Loucy (cell line): ENCODE measurements at regions not wholly inside any gene's neighbourhood (a gene's known extent, or its start where the extent isn't known, plus 50 kb on each side); places are given as distances from the start of the nearest gene placed in this dataset.

Source experiments
- H2AFZ ChIP-seq: fragments of 200-600 bp; sonication (generic); 2 replicates; pipeline ENCODE4 v1.6.0; 2016; ENCODE audit warnings: antibody characterized with exemption, mild to moderate bottlenecking, low read length, moderate library complexity
- H3F3A ChIP-seq: fragments of 200-600 bp; 2 replicates; pipeline ENCODE4 v1.6.0; 2016; ENCODE audit warnings: antibody characterized with exemption, low read depth, mild to moderate bottlenecking
- H3K27me3 ChIP-seq: fragments of 200-600 bp; sonication (generic); 2 replicates; pipeline ENCODE4 v1.6.1; 2014; ENCODE audit warnings: low read length, mild to moderate bottlenecking; ENCODE audit not compliant: insufficient read depth, poor library complexity, severe bottlenecking
- H3K36me3 ChIP-seq: fragments of 200-600 bp; sonication (generic); 2 replicates; pipeline ENCODE4 v1.6.1; 2016; ENCODE audit warnings: low read length; ENCODE audit not compliant: insufficient read depth
- H3K4me1 ChIP-seq: fragments of 200-600 bp; sonication (generic); 2 replicates; pipeline ENCODE4 v1.5.1; 2014; ENCODE audit warnings: low read length, mild to moderate bottlenecking; ENCODE audit not compliant: insufficient read depth, poor library complexity, severe bottlenecking
- H3K4me2 ChIP-seq: fragments of 200-600 bp; sonication (generic); 2 replicates; pipeline ENCODE4 v1.6.0; 2014; ENCODE audit warnings: antibody characterized with exemption, low read length, low read depth, mild to moderate bottlenecking; ENCODE audit not compliant: poor library complexity, severe bottlenecking
- H3K4me3 ChIP-seq: fragments of 200-600 bp; sonication (generic); 2 replicates; pipeline ENCODE4 v1.5.1; 2014; ENCODE audit warnings: low read length, mild to moderate bottlenecking, mixed read lengths; ENCODE audit not compliant: poor library complexity, severe bottlenecking
- H3K79me2 ChIP-seq: fragments of 200-600 bp; sonication (generic); 2 replicates; pipeline ENCODE4 v1.6.1; 2014; ENCODE audit warnings: low read length; ENCODE audit not compliant: insufficient read depth
- H3K9ac ChIP-seq: fragments of 200-600 bp; sonication (generic); 2 replicates; pipeline ENCODE4 v1.6.0; 2014; ENCODE audit warnings: mild to moderate bottlenecking, low read depth, low read length, moderate library complexity; ENCODE audit not compliant: poor library complexity, severe bottlenecking
- H3K9me2 ChIP-seq: fragments of 200-600 bp; sonication (generic); replicated peaks from 2 replicates; pipeline ENCODE4 v1.6.1; 2016; ENCODE audit warnings: low read depth, low read length, mixed read lengths
- H3K9me3 ChIP-seq: fragments of 200-600 bp; sonication (generic); 2 replicates; pipeline ENCODE4 v1.6.1; 2014; ENCODE audit warnings: mild to moderate bottlenecking, antibody characterized with exemption, low read length, low read depth; ENCODE audit not compliant: insufficient read depth
- H4K20me1 ChIP-seq: fragments of 200-600 bp; sonication (generic); 2 replicates; pipeline ENCODE4 v1.6.0; 2014; ENCODE audit warnings: antibody characterized with exemption, low read length, mild to moderate bottlenecking; ENCODE audit not compliant: insufficient read depth, poor library complexity, severe bottlenecking
- EZH2phosphoT487 ChIP-seq: fragments of 200-600 bp; IDR thresholded peaks from 2 replicates; pipeline ENCODE4 v1.6.1; 2018; ENCODE audit warnings: antibody characterized with exemption, mild to moderate bottlenecking, moderate library complexity, borderline replicate concordance
- TF ChIP-seq, protein P1 (sequence below): fragments of 200-600 bp; sonication (generic); conservative IDR thresholded peaks from 2 replicates; pipeline ENCODE4 v1.5.1; 2014; ENCODE audit warnings: mild to moderate bottlenecking, antibody characterized with exemption, low read length

DNA sequence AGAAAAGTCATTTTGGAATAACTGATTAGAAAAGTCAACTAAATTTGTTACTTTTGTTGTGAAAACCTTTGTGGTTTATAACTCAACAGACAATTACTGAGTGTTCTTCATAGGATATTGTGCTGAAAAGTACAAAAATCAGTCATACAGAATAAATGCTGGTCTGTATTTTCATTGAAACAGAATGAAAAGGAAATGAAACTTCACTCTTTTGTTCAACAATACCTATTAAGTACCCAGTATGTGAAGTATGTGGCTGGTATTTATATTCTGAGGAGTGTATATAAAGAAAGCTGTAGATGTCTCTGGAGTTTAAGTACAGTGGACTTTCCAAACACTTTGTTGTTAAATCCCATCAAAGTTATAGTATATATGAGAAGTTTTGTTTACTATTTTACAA is 828.4 kb upstream of the ATXN8OS start:
- H3K4me1 ChIP-seq: no peaks in the 10 kb centered on the region
- H3K27me3 ChIP-seq: no peaks in the 10 kb centered on the region
- TF ChIP-seq, protein P1, sequence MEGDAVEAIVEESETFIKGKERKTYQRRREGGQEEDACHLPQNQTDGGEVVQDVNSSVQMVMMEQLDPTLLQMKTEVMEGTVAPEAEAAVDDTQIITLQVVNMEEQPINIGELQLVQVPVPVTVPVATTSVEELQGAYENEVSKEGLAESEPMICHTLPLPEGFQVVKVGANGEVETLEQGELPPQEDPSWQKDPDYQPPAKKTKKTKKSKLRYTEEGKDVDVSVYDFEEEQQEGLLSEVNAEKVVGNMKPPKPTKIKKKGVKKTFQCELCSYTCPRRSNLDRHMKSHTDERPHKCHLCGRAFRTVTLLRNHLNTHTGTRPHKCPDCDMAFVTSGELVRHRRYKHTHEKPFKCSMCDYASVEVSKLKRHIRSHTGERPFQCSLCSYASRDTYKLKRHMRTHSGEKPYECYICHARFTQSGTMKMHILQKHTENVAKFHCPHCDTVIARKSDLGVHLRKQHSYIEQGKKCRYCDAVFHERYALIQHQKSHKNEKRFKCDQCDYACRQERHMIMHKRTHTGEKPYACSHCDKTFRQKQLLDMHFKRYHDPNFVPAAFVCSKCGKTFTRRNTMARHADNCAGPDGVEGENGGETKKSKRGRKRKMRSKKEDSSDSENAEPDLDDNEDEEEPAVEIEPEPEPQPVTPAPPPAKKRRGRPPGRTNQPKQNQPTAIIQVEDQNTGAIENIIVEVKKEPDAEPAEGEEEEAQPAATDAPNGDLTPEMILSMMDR: no peak
- TF ChIP-seq EZH2phosphoT487: no peak
- H3K79me2 ChIP-seq: no peaks in the 10 kb centered on the region
- no peak overlapping the region for H3K4me3 ChIP-seq
- no peak overlapping the region for H2AFZ ChIP-seq
- H3K36me3 ChIP-seq: no peaks in the 10 kb centered on the region
- no peak overlapping the region for H3K4me2 ChIP-seq
- H4K20me1 ChIP-seq: no peaks in the 10 kb centered on the region
- H3F3A ChIP-seq: no peaks in the 10 kb centered on the region
- no peak overlapping the region for H3K9ac ChIP-seq
- H3K9me2 ChIP-seq: no peaks in the 10 kb centered on the region
- H3K9me3 ChIP-seq: no peaks in the 10 kb centered on the region

DNA sequence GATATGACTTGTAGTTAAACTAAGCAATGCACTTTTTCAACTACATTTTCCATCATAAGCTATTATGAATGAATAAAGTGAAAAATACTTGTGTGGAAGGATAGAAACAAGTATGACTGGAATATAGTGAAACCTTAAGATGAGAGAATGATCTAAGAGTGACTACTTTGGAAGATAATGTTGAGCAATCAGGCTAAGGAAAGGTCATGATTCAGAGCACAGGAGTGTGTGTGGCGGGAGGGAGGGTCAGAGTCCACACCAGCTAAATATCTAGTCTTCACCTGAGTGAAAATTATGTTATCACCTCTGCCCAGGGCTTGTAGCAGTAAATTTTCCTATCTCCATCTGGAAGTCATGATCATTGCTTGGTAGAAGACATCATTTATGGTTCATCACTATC is 833.4 kb upstream of the ATXN8OS start:
- Histone ChIP-seq H3K4me3 (no peak overlapping the region), H3K4me1 (no peaks in the 10 kb centered on the region), H3K9me3 (no peaks in the 10 kb centered on the region), H3K4me2 (no peak overlapping the region), H3K9me2 (no peaks in the 10 kb centered on the region), H3F3A (no peaks in the 10 kb centered on the region), H2AFZ (no peak overlapping the region), H3K79me2 (no peaks in the 10 kb centered on the region), H3K36me3 (no peaks in the 10 kb centered on the region), H3K9ac (no peak overlapping the region), H3K27me3 (no peaks in the 10 kb centered on the region), H4K20me1 (no peaks in the 10 kb centered on the region)
- no peak for TF ChIP-seq EZH2phosphoT487
- TF ChIP-seq, protein P1: no peak

- Histone ChIP-seq H3K4me3 (no peak overlapping the region), H3K4me2 (no peak overlapping the region), H3K36me3 (no peaks in the 10 kb centered on the region), H3K27me3 (no peaks in the 10 kb centered on the region), H2AFZ (no peak overlapping the region), H3K9me3 (no peaks in the 10 kb centered on the region), H3K4me1 (no peaks in the 10 kb centered on the region), H3K79me2 (no peaks in the 10 kb centered on the region), H3K9ac (no peak overlapping the region), H3K9me2 (no peaks in the 10 kb centered on the region), H3F3A (no peaks in the 10 kb centered on the region), H4K20me1 (no peaks in the 10 kb centered on the region)
- TF ChIP-seq, protein P1: no peak
- no peak for TF ChIP-seq EZH2phosphoT487
These were observed 843.0 kb upstream of the ATXN8OS start for GRCh38 chr13:69264362-69265334.
